Tibial artery (tissue), 4 donors: ENCODE measurements at regions not wholly inside any gene's neighbourhood (a gene's known extent, or its start where the extent isn't known, plus 50 kb on each side); places are given as distances from the start of the nearest gene placed in this dataset.

Experiments
- DNase-seq, 2 donors: peaks; one replicate each; pipeline ENCODE4 v3.0.0-alpha.2; 2019
- H3K27ac ChIP-seq, 2 donors: fragments of 200-600 bp; sonication (generic) in 1 of 2; 1 replicate in 1 of 2; 2 replicates in 1 of 2; pipeline ENCODE4 v1.5.1; 2018 to 2019; ENCODE audit warnings: mild to moderate bottlenecking in 1 of 2
- H3K27me3 ChIP-seq, 2 donors: fragments of 200-600 bp; sonication (generic) in 1 of 2; one replicate each; pipeline versions ENCODE4 v1.5.1 to v1.6.0; 2016 to 2019
- H3K36me3 ChIP-seq, 3 donors: fragments of 200-600 bp; sonication (generic) in 2 of 3; one replicate each; pipeline ENCODE4 v1.5.1; 2016 to 2019; ENCODE audit warnings: mild to moderate bottlenecking in 2 of 3
- H3K4me1 ChIP-seq, 4 donors: fragments of 200-600 bp; sonication (generic) in 2 of 4; 1 replicate in 3 of 4; 2 replicates in 1 of 4; pipeline ENCODE4 v1.5.1; 2016 to 2019
- H3K4me3 ChIP-seq, 2 donors: fragments of 200-600 bp; sonication (generic) in 1 of 2; 1 replicate in 1 of 2; 2 replicates in 1 of 2; pipeline ENCODE4 v1.5.1; 2018 to 2019; ENCODE audit warnings: mild to moderate bottlenecking in 2 of 2
- H3K9me3 ChIP-seq, 3 donors: fragments of 200-600 bp; sonication (generic) in 1 of 3; one replicate each; pipeline ENCODE4 v1.5.1; 2016 to 2019
- intact Hi-C: fragments of 100-400 bp; cut with DNase I; formaldehyde crosslinking; loops from one replicate; pipeline ENCODE4 v1.15.0; 2023; ENCODE audit warnings: low total_unique reads
- TF ChIP-seq, protein P1 (sequence below), 2 experiments: fragments of 200-600 bp in 1 of 2; fragments of 450-650 bp in 1 of 2; IDR thresholded peaks; one replicate each; pipeline ENCODE4 v1.5.1; 2017 to 2019; ENCODE audit warnings: antibody characterized with exemption in 2 of 2, mild to moderate bottlenecking in 1 of 2, moderate library complexity in 1 of 2

DNA sequence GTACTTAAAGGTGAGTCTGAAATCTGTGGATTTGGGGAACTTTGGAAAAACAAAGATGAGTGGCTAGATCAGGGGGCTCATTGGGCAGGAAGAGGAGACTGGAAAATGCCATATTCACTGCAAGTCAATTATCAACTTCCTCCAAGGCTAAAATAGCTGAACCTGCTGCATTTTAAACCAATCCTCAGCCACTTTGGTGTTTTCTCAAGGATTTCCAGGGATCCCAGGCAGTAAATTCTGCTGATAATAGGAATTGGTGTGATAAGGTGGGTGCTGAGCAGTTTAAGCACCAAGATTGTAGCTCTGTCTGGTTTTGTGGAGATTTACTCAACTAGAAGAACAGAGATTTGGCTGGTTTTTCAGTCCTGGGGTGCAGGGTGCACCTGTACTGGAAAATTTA, 153.9 kb upstream of the CAMK1G start:
- H3K27me3 ChIP-seq = peaks cover 0 to 5% of the 10 kb centered on the region in 2 donors
- TF ChIP-seq, protein P1, sequence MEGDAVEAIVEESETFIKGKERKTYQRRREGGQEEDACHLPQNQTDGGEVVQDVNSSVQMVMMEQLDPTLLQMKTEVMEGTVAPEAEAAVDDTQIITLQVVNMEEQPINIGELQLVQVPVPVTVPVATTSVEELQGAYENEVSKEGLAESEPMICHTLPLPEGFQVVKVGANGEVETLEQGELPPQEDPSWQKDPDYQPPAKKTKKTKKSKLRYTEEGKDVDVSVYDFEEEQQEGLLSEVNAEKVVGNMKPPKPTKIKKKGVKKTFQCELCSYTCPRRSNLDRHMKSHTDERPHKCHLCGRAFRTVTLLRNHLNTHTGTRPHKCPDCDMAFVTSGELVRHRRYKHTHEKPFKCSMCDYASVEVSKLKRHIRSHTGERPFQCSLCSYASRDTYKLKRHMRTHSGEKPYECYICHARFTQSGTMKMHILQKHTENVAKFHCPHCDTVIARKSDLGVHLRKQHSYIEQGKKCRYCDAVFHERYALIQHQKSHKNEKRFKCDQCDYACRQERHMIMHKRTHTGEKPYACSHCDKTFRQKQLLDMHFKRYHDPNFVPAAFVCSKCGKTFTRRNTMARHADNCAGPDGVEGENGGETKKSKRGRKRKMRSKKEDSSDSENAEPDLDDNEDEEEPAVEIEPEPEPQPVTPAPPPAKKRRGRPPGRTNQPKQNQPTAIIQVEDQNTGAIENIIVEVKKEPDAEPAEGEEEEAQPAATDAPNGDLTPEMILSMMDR (IDR thresholded peaks at IDR 0.05) = no peak
- H3K4me1 ChIP-seq = peaks cover 0 to 6% (median 0%) of the 10 kb centered on the region in 4 donors
- no peak overlapping the region for H3K4me3 ChIP-seq
- no peak overlapping the region for H3K27ac ChIP-seq
- no peaks in the 10 kb centered on the region for H3K9me3 ChIP-seq
- intact Hi-C loops = no loop called here
- DNase-seq = no peak
- no peaks in the 10 kb centered on the region for H3K36me3 ChIP-seq

DNA sequence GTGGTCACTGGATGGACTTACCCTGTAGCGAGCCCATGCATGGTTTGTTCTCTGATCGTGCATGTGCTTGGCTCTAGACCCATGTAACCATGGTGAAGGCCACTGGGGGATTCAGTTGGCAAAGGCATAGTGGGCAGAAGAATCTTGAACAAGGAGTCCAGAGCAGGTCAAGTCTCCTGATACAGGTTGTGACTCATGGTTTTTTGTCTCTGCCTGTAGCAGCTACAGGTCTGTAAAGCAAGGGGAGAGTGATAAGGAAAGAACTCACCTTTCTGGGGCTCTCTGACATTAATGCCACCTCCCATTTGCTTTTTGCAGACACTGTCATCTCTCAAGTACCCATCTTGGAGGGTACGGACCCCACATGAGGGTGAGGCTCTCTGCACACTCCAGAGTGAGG, 153.4 kb upstream of the CAMK1G start:
- TF ChIP-seq, protein P1 (IDR thresholded peaks at IDR 0.05) = no peak
- Histone ChIP-seq H3K27me3 (peaks cover 0 to 5% of the 10 kb centered on the region in 2 donors), H3K27ac (no peak overlapping the region), H3K9me3 (no peaks in the 10 kb centered on the region), H3K4me3 (no peak overlapping the region), H3K36me3 (no peaks in the 10 kb centered on the region), H3K4me1 (peaks cover 0 to 6% (median 0%) of the 10 kb centered on the region in 4 donors)
- intact Hi-C loops = no loop called here
- no peak for DNase-seq

DNA sequence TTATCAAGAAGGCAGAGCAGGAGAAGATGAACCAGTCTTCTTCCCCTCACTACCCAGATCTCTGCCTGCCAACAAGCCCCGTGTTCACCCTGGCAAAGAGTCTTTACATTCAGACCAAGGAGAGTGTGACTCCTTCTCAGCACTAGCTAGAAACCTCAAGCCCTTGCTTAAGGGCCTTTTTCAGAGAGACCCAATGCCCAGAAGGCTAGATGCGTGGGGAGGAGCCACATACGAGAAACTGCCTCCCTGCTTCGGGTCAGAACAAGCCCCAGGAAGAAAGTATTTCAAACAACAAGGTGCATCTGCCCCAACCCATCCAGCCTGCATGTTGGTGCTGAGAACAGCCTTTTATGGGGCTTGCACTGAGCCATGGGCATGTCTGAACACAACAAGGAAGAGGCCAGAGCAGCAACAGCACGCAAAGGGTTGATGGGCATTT, 152.7 kb upstream of the CAMK1G start:
- intact Hi-C loops = no loop called here
- Histone ChIP-seq H3K9me3 (no peaks in the 10 kb centered on the region), H3K27ac (no peak overlapping the region), H3K4me1 (peaks cover 0 to 6% (median 0%) of the 10 kb centered on the region in 4 donors), H3K4me3 (no peak overlapping the region), H3K27me3 (peaks cover 0 to 5% of the 10 kb centered on the region in 2 donors), H3K36me3 (no peaks in the 10 kb centered on the region)
- no peak for DNase-seq
- TF ChIP-seq, protein P1 (IDR thresholded peaks at IDR 0.05) = no peak

DNA sequence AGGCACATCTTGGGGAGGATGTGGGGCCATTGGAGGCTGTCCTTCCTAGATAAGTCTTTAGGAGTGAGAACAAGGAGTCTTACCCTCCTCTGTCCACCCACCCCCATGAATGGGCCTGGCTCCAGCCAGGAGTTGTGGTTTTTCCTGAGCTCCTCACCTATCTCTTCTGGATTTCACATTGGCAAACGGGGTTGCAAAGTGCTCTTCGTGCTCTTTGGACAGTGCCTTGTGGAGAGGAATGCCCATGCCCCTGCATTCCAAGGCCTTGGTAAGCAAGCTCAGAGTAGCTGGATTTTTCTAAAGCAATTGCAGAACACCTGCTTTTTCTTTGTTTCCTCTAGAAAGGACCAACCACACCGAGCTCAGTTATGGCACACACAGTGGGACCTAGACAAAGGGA, 152.1 kb upstream of the CAMK1G start:
- intact Hi-C loops = no loop called here
- no peak for DNase-seq
- TF ChIP-seq, protein P1 (IDR thresholded peaks at IDR 0.05) = no peak
- Histone ChIP-seq H3K36me3 (no peaks in the 10 kb centered on the region), H3K4me1 (peaks cover 0 to 6% (median 0%) of the 10 kb centered on the region in 4 donors), H3K4me3 (no peak overlapping the region), H3K9me3 (no peaks in the 10 kb centered on the region), H3K27me3 (peaks cover 0 to 3% of the 10 kb centered on the region in 2 donors), H3K27ac (no peak overlapping the region)

DNA sequence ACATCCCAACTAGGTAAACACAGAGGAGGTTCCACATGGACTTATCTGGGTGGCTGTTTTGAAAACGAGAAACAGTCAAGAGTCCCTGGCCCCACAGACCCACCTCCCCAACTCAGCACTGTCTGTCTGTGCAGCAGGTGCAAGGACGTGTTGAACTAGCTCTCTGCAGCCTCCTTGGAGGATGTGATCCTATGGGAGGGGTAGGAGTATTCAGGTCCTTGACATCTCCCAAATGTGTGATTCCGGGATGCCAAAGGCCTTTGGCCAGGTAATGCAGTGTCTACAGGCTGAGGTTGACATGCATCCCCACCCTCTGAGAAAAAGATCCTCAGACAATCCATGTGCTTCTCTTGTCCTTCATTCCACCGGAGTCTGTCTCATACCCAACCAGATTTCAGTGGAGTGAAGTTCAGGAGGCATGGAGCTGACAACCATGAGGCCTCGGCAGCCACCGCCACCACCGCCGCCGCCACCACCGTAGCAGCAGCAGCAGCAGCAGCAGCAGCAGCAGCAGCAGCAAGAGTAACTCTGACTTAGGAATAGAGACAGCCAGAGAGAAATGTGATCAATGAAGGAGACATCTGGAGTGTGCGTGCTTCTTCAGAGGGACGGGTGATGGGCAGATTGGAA, 151.6 kb upstream of the CAMK1G start:
- Histone ChIP-seq H3K4me3 (no peak overlapping the region), H3K27ac (no peak overlapping the region), H3K9me3 (no peaks in the 10 kb centered on the region), H3K27me3 (peaks cover 0 to 3% of the 10 kb centered on the region in 2 donors), H3K4me1 (peaks cover 0 to 6% (median 0%) of the 10 kb centered on the region in 4 donors), H3K36me3 (no peaks in the 10 kb centered on the region)
- TF ChIP-seq, protein P1 (IDR thresholded peaks at IDR 0.05) = no peak
- intact Hi-C loops = no loop called here
- no peak for DNase-seq
